ENCODE measurements at regions not wholly inside any gene's neighbourhood (a gene's known extent, or its start where the extent isn't known, plus 50 kb on each side); places are given as distances from the start of the nearest gene placed in this dataset.

DNA sequence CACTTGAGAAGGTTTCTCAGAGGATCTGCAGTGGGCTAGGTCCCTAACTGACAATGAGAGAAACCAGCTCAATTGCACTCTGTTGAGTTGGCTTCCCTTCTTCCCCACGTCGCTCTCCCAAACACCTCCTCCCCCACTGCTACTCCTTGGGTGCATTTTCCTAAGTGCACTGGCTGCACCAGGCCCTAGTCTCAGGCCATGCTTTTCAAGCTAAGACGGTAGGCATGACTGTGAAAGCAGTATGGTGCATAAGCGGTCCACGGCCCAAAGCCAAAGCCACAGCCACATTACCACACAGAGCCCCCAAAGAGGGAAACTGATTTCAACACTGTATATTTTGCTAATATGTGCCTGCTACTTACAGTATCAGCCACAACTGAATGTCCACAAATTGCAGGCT lies 62.1 kb upstream of the RBM24 start:
- TF ChIP-seq POLR2AphosphoS5 (IDR thresholded peaks at IDR 0.05): no peak
- TF ChIP-seq, protein P1, sequence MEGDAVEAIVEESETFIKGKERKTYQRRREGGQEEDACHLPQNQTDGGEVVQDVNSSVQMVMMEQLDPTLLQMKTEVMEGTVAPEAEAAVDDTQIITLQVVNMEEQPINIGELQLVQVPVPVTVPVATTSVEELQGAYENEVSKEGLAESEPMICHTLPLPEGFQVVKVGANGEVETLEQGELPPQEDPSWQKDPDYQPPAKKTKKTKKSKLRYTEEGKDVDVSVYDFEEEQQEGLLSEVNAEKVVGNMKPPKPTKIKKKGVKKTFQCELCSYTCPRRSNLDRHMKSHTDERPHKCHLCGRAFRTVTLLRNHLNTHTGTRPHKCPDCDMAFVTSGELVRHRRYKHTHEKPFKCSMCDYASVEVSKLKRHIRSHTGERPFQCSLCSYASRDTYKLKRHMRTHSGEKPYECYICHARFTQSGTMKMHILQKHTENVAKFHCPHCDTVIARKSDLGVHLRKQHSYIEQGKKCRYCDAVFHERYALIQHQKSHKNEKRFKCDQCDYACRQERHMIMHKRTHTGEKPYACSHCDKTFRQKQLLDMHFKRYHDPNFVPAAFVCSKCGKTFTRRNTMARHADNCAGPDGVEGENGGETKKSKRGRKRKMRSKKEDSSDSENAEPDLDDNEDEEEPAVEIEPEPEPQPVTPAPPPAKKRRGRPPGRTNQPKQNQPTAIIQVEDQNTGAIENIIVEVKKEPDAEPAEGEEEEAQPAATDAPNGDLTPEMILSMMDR (IDR thresholded peaks at IDR 0.05): no peak
- no peak for TF ChIP-seq POLR2A (IDR thresholded peaks at IDR 0.05)
- no peak for TF ChIP-seq EP300 (IDR thresholded peaks at IDR 0.05)
